H9 (cell line): ENCODE measurements at regions not wholly inside any gene's neighbourhood (a gene's known extent, or its start where the extent isn't known, plus 50 kb on each side); places are given as distances from the start of the nearest gene placed in this dataset.
A peak's percentile ranks its signal among the peaks of the same experiment; 100 is the strongest.

Experiments
- DNase-seq: peaks from one replicate; pipeline ENCODE4 v3.0.0-alpha.2; 2017
- H2AFZ ChIP-seq: one replicate; pipeline ENCODE4 v1.6.1; 2013; ENCODE audit warnings: mild to moderate bottlenecking, low read length, control low read depth, moderate library complexity
- H2AK5ac ChIP-seq: 2 replicates; pipeline ENCODE4 v1.6.1; 2013; ENCODE audit warnings: low read length, control low read depth, mixed read lengths; ENCODE audit not compliant: insufficient read length
- H2BK120ac ChIP-seq: one replicate; pipeline ENCODE4 v1.6.1; 2013; ENCODE audit warnings: low read depth, mild to moderate bottlenecking, low read length, control low read depth, inconsistent platforms; ENCODE audit not compliant: poor library complexity, severe bottlenecking
- H2BK12ac ChIP-seq: 2 replicates; pipeline ENCODE4 v1.6.1; 2013; ENCODE audit warnings: low read length, control low read depth, mixed read lengths, low read depth; ENCODE audit not compliant: insufficient read length
- H2BK15ac ChIP-seq: 2 replicates; pipeline ENCODE4 v1.6.1; 2013; ENCODE audit warnings: low read depth, low read length, control low read depth
- H2BK20ac ChIP-seq: one replicate; pipeline ENCODE4 v1.6.1; 2013; ENCODE audit warnings: low read depth, mild to moderate bottlenecking, low read length, control low read depth, inconsistent platforms; ENCODE audit not compliant: poor library complexity, severe bottlenecking
- H2BK5ac ChIP-seq: 2 replicates; pipeline ENCODE4 v1.6.1; 2013; ENCODE audit warnings: low read length, control low read depth, mixed read lengths; ENCODE audit not compliant: insufficient read length
- H3K14ac ChIP-seq: 2 replicates; pipeline ENCODE4 v1.6.1; 2013; ENCODE audit warnings: low read length, control low read depth; ENCODE audit not compliant: insufficient read depth
- H3K18ac ChIP-seq: 2 replicates; pipeline ENCODE4 v1.6.1; 2013; ENCODE audit warnings: low read depth, mild to moderate bottlenecking, mixed read lengths, low read length, control low read depth; ENCODE audit not compliant: insufficient read length
- H3K23ac ChIP-seq: 2 replicates; pipeline ENCODE4 v1.6.1; 2013; ENCODE audit warnings: low read length, control low read depth, mixed read lengths, low read depth; ENCODE audit not compliant: insufficient read length
- H3K23me2 ChIP-seq: 2 replicates; pipeline ENCODE4 v1.6.1; 2013; ENCODE audit warnings: low read depth, mild to moderate bottlenecking, mixed read lengths, low read length, control low read depth; ENCODE audit not compliant: insufficient read length, poor library complexity, severe bottlenecking
- H3K27ac ChIP-seq: 2 replicates; pipeline ENCODE4 v1.5.1; 2013; ENCODE audit warnings: low read length, control low read depth, mixed read lengths, low read depth; ENCODE audit not compliant: insufficient read length
- H3K27me3 ChIP-seq: 2 replicates; pipeline ENCODE4 v1.6.1; 2013; ENCODE audit warnings: low read length, control low read depth, inconsistent platforms; ENCODE audit not compliant: insufficient read depth
- H3K4ac ChIP-seq: 2 replicates; pipeline ENCODE4 v1.6.1; 2013; ENCODE audit warnings: low read depth, mild to moderate bottlenecking, control low read depth, inconsistent platforms, low read length, moderate library complexity
- H3K4me1 ChIP-seq: 2 replicates; pipeline ENCODE4 v1.6.1; 2013; ENCODE audit warnings: low read length, control low read depth, inconsistent platforms; ENCODE audit not compliant: insufficient read depth
- H3K4me2 ChIP-seq: 2 replicates; pipeline ENCODE4 v1.6.1; 2013; ENCODE audit warnings: low read length, control low read depth, mixed read lengths; ENCODE audit not compliant: insufficient read length, insufficient read depth
- H3K56ac ChIP-seq: 2 replicates; pipeline ENCODE4 v1.6.1; 2013; ENCODE audit warnings: low read depth, mild to moderate bottlenecking, mixed read lengths, low read length, control low read depth; ENCODE audit not compliant: insufficient read length
- H3K79me1 ChIP-seq: 2 replicates; pipeline ENCODE4 v1.6.1; 2013; ENCODE audit warnings: low read depth, mild to moderate bottlenecking, moderate library complexity, low read length, control low read depth, inconsistent platforms; ENCODE audit not compliant: insufficient read depth, poor library complexity, severe bottlenecking
- H3K79me2 ChIP-seq: 2 replicates; pipeline ENCODE4 v1.6.1; 2013; ENCODE audit warnings: low read length, control low read depth, inconsistent platforms; ENCODE audit not compliant: insufficient read depth
- H3K9ac ChIP-seq: 2 replicates; pipeline ENCODE4 v1.6.1; 2013; ENCODE audit warnings: low read length, control low read depth, mixed read lengths; ENCODE audit not compliant: insufficient read length; ENCODE audit errors: extremely low read depth
- H3K9me3 ChIP-seq: one replicate; pipeline ENCODE4 v1.6.1; 2013; ENCODE audit warnings: low read depth, low read length, inconsistent platforms; ENCODE audit not compliant: control insufficient read depth
- H3T11ph ChIP-seq: one replicate; pipeline ENCODE4 v1.6.1; 2013; ENCODE audit warnings: mild to moderate bottlenecking, low read length, control low read depth, inconsistent platforms
- H4K20me1 ChIP-seq: one replicate; pipeline ENCODE4 v1.6.1; 2013; ENCODE audit not compliant: control insufficient read depth, insufficient read length, insufficient read depth
- H4K5ac ChIP-seq: 2 replicates; pipeline ENCODE4 v1.6.1; 2013; ENCODE audit warnings: low read depth, mild to moderate bottlenecking, mixed read lengths, low read length, control low read depth; ENCODE audit not compliant: insufficient read length
- H4K8ac ChIP-seq: replicated peaks from 2 replicates; pipeline ENCODE4 v1.6.1; 2013; ENCODE audit warnings: low read length, control low read depth, mixed read lengths, low read depth; ENCODE audit not compliant: insufficient read length
- H4K91ac ChIP-seq: 2 replicates; pipeline ENCODE4 v1.6.1; 2013; ENCODE audit warnings: low read depth, mild to moderate bottlenecking, moderate library complexity, mixed read lengths, low read length, control low read depth; ENCODE audit not compliant: insufficient read length
- H3K27ac Mint-ChIP-seq, 3 experiments: 2 replicates in 2 of 3; 3 replicates in 1 of 3; pipeline ENCODE4 v1.8.0; 2020 to 2021; ENCODE audit warnings: mixed read lengths in 3 of 3, mild to moderate bottlenecking in 1 of 3, moderate library complexity in 1 of 3
- H3K27me3 Mint-ChIP-seq: 2 replicates; pipeline ENCODE4 v1.8.0; 2021; ENCODE audit warnings: low read depth, mild to moderate bottlenecking, moderate library complexity, mixed read lengths
- H3K36me3 Mint-ChIP-seq, 3 experiments: 2 replicates in 2 of 3; 3 replicates in 1 of 3; pipeline ENCODE4 v1.8.0; 2020 to 2021; ENCODE audit warnings: low read depth in 3 of 3, mixed read lengths in 3 of 3; ENCODE audit not compliant: insufficient read depth in 1 of 3
- H3K4me1 Mint-ChIP-seq, 2 experiments: 2 replicates each; pipeline ENCODE4 v1.8.0; 2020; ENCODE audit warnings: mixed read lengths in 2 of 2
- H3K4me3 Mint-ChIP-seq, 2 experiments: 2 replicates in 1 of 2; 3 replicates in 1 of 2; pipeline ENCODE4 v1.8.0; 2020 to 2021; ENCODE audit warnings: mild to moderate bottlenecking in 2 of 2, mixed read lengths in 2 of 2, moderate library complexity in 1 of 2
- H3K9me3 Mint-ChIP-seq, 2 experiments: 2 replicates in 1 of 2; 3 replicates in 1 of 2; pipeline ENCODE4 v1.8.0; 2020; ENCODE audit warnings: mild to moderate bottlenecking in 2 of 2, mixed read lengths in 2 of 2, moderate library complexity in 1 of 2
- WGBS: extraction: QIAGEN DNeasy Blood & Tissue Kit; methylation state at CpG from one replicate; pipeline ENCODE4 v1.1.7; 2013; ENCODE audit warnings: missing lambda C conversion rate, low lambda C conversion rate, mixed read lengths; ENCODE audit not compliant: insufficient read length; ENCODE audit errors: extremely low coverage; 5-methylcytosine and 5-hydroxymethylcytosine counted together
- TF ChIP-seq, protein P1 (sequence below): fragments of 200-600 bp; sonication (generic); conservative IDR thresholded peaks from 3 replicates; pipeline ENCODE4 v1.8.0; 2021; ENCODE audit warnings: antibody characterized with exemption, mild to moderate bottlenecking

- peaks cover 22 to 23% of the 10 kb centered on the region in 2 experiments for H3K9me3 Mint-ChIP-seq
- DNase-seq = peak; percentile 71
- no peaks in the 10 kb centered on the region for H3K79me1 ChIP-seq
- peaks cover 46 to 47% of the 10 kb centered on the region in 2 experiments for H3K4me1 Mint-ChIP-seq
- H3K27me3 ChIP-seq = no peaks in the 10 kb centered on the region
- H4K20me1 ChIP-seq = no peaks in the 10 kb centered on the region
- no peak overlapping the region for H3K9ac ChIP-seq
- no peak overlapping the region for H3K18ac ChIP-seq
- no peak overlapping the region for H2BK5ac ChIP-seq
- no peak overlapping the region for H3K23ac ChIP-seq
- no peak overlapping the region for H3K4ac ChIP-seq
- no peak overlapping the region for H3K4me3 Mint-ChIP-seq
- no peak overlapping the region for H2BK120ac ChIP-seq
- no peak overlapping the region for H3K14ac ChIP-seq
- H2AFZ ChIP-seq = no peak overlapping the region
- no peak overlapping the region for H2BK12ac ChIP-seq
- H4K91ac ChIP-seq = no peak overlapping the region
- no peak overlapping the region for H3K27ac ChIP-seq
- H4K8ac ChIP-seq = no peak overlapping the region
- H2AK5ac ChIP-seq = no peak overlapping the region
- no peak overlapping the region for H4K5ac ChIP-seq
- no peak overlapping the region for H2BK20ac ChIP-seq
- H2BK15ac ChIP-seq = no peak overlapping the region
- TF ChIP-seq, protein P1, sequence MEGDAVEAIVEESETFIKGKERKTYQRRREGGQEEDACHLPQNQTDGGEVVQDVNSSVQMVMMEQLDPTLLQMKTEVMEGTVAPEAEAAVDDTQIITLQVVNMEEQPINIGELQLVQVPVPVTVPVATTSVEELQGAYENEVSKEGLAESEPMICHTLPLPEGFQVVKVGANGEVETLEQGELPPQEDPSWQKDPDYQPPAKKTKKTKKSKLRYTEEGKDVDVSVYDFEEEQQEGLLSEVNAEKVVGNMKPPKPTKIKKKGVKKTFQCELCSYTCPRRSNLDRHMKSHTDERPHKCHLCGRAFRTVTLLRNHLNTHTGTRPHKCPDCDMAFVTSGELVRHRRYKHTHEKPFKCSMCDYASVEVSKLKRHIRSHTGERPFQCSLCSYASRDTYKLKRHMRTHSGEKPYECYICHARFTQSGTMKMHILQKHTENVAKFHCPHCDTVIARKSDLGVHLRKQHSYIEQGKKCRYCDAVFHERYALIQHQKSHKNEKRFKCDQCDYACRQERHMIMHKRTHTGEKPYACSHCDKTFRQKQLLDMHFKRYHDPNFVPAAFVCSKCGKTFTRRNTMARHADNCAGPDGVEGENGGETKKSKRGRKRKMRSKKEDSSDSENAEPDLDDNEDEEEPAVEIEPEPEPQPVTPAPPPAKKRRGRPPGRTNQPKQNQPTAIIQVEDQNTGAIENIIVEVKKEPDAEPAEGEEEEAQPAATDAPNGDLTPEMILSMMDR = peak; percentile 78
- no peak overlapping the region for H3K56ac ChIP-seq
- no peaks in the 10 kb centered on the region for H3K9me3 ChIP-seq
- no peak overlapping the region for H3K4me2 ChIP-seq
- peaks cover 9% of the 10 kb centered on the region for H3K27me3 Mint-ChIP-seq
- H3K27ac Mint-ChIP-seq = no peak overlapping the region; a peak in 1 of 7 replicates
- H3T11ph ChIP-seq = no peak overlapping the region
- H3K79me2 ChIP-seq = no peaks in the 10 kb centered on the region
- H3K23me2 ChIP-seq = no peaks in the 10 kb centered on the region
- H3K36me3 Mint-ChIP-seq = peaks cover 0 to 28% (median 5%) of the 10 kb centered on the region in 3 experiments; a peak in 4 of 7 replicates
- WGBS = no CpG with 5 or more reads among the region's 6 CpGs
- no peaks in the 10 kb centered on the region for H3K4me1 ChIP-seq
These were observed 90.6 kb upstream of the CDH5 start for GRCh38 chr16:66275775-66276428.
